Natural killer cell (primary cell): ENCODE measurements at regions not wholly inside any gene's neighbourhood (a gene's known extent, or its start where the extent isn't known, plus 50 kb on each side); places are given as distances from the start of the nearest gene placed in this dataset.

ENCODE experiments used
- ATAC-seq, 3 donors: fragments of 150-1000 bp in 2 of 3; fragments of 200-7000 bp in 1 of 3; cut with Tn5 transposase; 1 replicate in 1 of 3; 2 replicates in 2 of 3; pipeline ENCODE4 v1.10.0; 2021; ENCODE audit warnings: mild to moderate bottlenecking in 2 of 3, moderate library complexity in 2 of 3
- DNase-seq, 2 donors: peaks; one replicate each; pipeline versions ENCODE4 v3.0.0 to v3.0.0-alpha.2; 2013 to 2021; ENCODE audit warnings: mixed read lengths in 1 of 2
- H3K27ac ChIP-seq: one replicate; pipeline ENCODE4 v1.5.1; 2013; ENCODE audit warnings: mild to moderate bottlenecking, low read length
- H3K27me3 ChIP-seq: one replicate; pipeline ENCODE4 v1.6.1; 2013; ENCODE audit warnings: low read length; ENCODE audit not compliant: control insufficient read depth, insufficient read depth
- H3K36me3 ChIP-seq: one replicate; pipeline ENCODE4 v1.6.1; 2013; ENCODE audit warnings: low read length; ENCODE audit not compliant: control insufficient read depth, insufficient read depth
- H3K4me1 ChIP-seq: one replicate; pipeline ENCODE4 v1.6.1; 2013; ENCODE audit warnings: low read length; ENCODE audit not compliant: control insufficient read depth, insufficient read depth
- H3K4me3 ChIP-seq: one replicate; pipeline ENCODE4 v1.5.1; 2013; ENCODE audit warnings: low read length
- H3K9me3 ChIP-seq: one replicate; pipeline ENCODE4 v1.6.1; 2013; ENCODE audit warnings: low read length; ENCODE audit not compliant: control insufficient read depth, insufficient read depth
- H3K27ac Mint-ChIP-seq, 2 donors: one replicate each; pipeline ENCODE4 v1.8.0; 2022; ENCODE audit warnings: mild to moderate bottlenecking in 2 of 2, mixed read lengths in 2 of 2, moderate library complexity in 1 of 2
- H3K27me3 Mint-ChIP-seq, 2 donors: one replicate each; pipeline ENCODE4 v1.8.0; 2022; ENCODE audit warnings: low read depth in 2 of 2, mixed read lengths in 2 of 2
- H3K36me3 Mint-ChIP-seq: one replicate; pipeline ENCODE4 v1.8.0; 2022; ENCODE audit warnings: mixed read lengths
- H3K4me1 Mint-ChIP-seq, 2 donors: one replicate each; pipeline ENCODE4 v1.8.0; 2022; ENCODE audit warnings: mixed read lengths in 2 of 2
- H3K4me3 Mint-ChIP-seq: one replicate; pipeline ENCODE4 v1.8.0; 2022; ENCODE audit warnings: mild to moderate bottlenecking, moderate library complexity, mixed read lengths
- H3K9me3 Mint-ChIP-seq, 2 donors: one replicate each; pipeline ENCODE4 v1.8.0; 2022; ENCODE audit warnings: mixed read lengths in 2 of 2
- WGBS: methylation state at CpG from one replicate; pipeline ENCODE4 v1.1.7; 2013; ENCODE audit warnings: missing lambda C conversion rate; ENCODE audit not compliant: insufficient coverage; 5-methylcytosine and 5-hydroxymethylcytosine counted together
- intact Hi-C: fragments of 100-400 bp; cut with micrococcal nuclease; formaldehyde crosslinking; loops from one replicate; pipeline ENCODE4 v1.14.2; 2022
- TF ChIP-seq, protein P1 (sequence below): fragments of 200-600 bp; IDR thresholded peaks from one replicate; pipeline ENCODE4 v1.8.0; 2022; ENCODE audit warnings: antibody characterized with exemption

DNA sequence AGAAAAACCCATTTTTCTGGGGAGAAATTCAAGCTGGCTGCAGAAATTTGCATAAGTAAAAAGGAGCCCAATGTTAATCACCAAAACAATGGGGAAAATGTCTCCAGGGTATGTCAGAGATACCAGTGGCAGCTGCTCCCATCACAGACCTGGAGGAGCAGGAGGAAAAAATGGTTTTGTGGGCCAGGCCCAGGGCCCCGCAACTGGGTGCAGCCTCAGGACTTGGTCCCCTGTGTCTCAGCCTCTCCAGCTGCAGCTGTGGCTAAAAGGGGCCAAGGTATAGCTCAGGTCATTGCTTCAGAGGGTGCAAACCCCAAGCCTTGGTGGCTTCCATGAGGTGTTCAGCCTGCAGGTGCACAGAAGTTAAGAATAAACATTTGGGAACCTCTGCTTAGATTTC is 536.4 kb upstream of the FRG1 start:
- Mint-ChIP-seq H3K36me3 (no peaks in the 10 kb centered on the region), H3K4me1 (no peaks in the 10 kb centered on the region), H3K27me3 (no peaks in the 10 kb centered on the region), H3K27ac (no peak overlapping the region), H3K4me3 (no peak overlapping the region), H3K9me3 (peaks cover 18 to 21% of the 10 kb centered on the region in 2 donors)
- ATAC-seq = no peak
- Histone ChIP-seq H3K27me3 (no peaks in the 10 kb centered on the region), H3K36me3 (no peaks in the 10 kb centered on the region), H3K9me3 (peaks cover 8% of the 10 kb centered on the region), H3K4me1 (no peaks in the 10 kb centered on the region), H3K4me3 (no peak overlapping the region), H3K27ac (no peak overlapping the region)
- TF ChIP-seq, protein P1, sequence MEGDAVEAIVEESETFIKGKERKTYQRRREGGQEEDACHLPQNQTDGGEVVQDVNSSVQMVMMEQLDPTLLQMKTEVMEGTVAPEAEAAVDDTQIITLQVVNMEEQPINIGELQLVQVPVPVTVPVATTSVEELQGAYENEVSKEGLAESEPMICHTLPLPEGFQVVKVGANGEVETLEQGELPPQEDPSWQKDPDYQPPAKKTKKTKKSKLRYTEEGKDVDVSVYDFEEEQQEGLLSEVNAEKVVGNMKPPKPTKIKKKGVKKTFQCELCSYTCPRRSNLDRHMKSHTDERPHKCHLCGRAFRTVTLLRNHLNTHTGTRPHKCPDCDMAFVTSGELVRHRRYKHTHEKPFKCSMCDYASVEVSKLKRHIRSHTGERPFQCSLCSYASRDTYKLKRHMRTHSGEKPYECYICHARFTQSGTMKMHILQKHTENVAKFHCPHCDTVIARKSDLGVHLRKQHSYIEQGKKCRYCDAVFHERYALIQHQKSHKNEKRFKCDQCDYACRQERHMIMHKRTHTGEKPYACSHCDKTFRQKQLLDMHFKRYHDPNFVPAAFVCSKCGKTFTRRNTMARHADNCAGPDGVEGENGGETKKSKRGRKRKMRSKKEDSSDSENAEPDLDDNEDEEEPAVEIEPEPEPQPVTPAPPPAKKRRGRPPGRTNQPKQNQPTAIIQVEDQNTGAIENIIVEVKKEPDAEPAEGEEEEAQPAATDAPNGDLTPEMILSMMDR = no peak
- intact Hi-C loops = no loop called here
- no peak for DNase-seq
- 75% methylated on average over 1 of the region's 1 CpG for WGBS

DNA sequence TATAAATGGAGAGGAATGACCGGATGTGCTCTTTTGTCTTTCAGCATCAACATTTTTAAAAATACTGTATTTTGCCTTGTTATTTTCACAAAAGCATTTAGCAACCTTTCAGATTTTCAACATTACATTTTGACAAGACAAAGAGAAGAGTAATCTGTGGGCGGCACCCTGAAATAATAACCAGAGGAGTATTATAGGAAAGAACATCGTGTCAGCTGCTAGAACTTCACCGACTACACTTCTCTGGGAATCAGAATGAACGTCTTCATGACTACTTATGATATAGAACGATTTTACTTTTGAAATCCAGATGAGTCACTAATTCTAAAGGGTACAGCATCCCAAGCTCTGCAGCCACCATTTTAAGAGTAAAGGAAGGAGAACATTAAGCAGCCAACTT is 531.5 kb upstream of the FRG1 start:
- no peak overlapping the region for H3K4me3 Mint-ChIP-seq
- no peaks in the 10 kb centered on the region for H3K4me1 Mint-ChIP-seq
- Histone ChIP-seq H3K36me3 (no peaks in the 10 kb centered on the region), H3K9me3 (peaks cover 5% of the 10 kb centered on the region), H3K4me1 (no peaks in the 10 kb centered on the region), H3K27ac (no peak overlapping the region), H3K4me3 (no peak overlapping the region), H3K27me3 (no peaks in the 10 kb centered on the region)
- peaks cover 16 to 20% of the 10 kb centered on the region in 2 donors for H3K9me3 Mint-ChIP-seq
- 88% methylated on average over 6 of the region's 6 CpGs for WGBS
- TF ChIP-seq, protein P1 = no peak
- H3K27ac Mint-ChIP-seq = no peak overlapping the region
- ATAC-seq (no peak), DNase-seq (no peak)
- intact Hi-C loops = no loop called here
- no peaks in the 10 kb centered on the region for H3K36me3 Mint-ChIP-seq
- no peaks in the 10 kb centered on the region for H3K27me3 Mint-ChIP-seq

DNA sequence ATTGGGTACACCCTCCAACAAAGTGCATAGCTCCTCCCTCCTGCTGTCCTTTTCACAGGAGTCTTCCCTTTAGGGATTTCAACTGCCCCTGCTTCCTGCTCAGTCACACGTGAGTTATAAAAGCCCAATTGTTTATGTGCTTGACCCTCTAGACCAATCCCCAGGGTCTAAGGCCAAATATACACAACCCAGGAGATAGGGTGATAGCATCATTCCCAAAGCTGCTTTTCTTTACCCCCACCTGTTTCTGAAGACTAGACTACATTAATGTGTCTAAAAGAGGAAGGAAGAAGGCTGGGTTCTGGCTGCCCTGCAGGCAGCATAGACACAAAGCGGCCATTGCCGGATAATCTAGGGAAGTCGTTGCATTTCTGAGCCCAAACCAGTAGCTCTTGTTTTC is 526.7 kb upstream of the FRG1 start:
- H3K4me1 Mint-ChIP-seq = no peaks in the 10 kb centered on the region
- no peak overlapping the region for H3K4me3 Mint-ChIP-seq
- DNase-seq (no peak), ATAC-seq (no peak)
- H3K9me3 ChIP-seq = peaks cover 4% of the 10 kb centered on the region
- peaks cover 11 to 14% of the 10 kb centered on the region in 2 donors for H3K9me3 Mint-ChIP-seq
- no peaks in the 10 kb centered on the region for H3K27me3 ChIP-seq
- no peaks in the 10 kb centered on the region for H3K27me3 Mint-ChIP-seq
- H3K27ac ChIP-seq = no peak overlapping the region
- no peak overlapping the region for H3K4me3 ChIP-seq
- no peaks in the 10 kb centered on the region for H3K36me3 ChIP-seq
- no peaks in the 10 kb centered on the region for H3K4me1 ChIP-seq
- intact Hi-C loops = no loop called here
- no peak overlapping the region for H3K27ac Mint-ChIP-seq
- TF ChIP-seq, protein P1 = no peak
- 68% methylated on average over 4 of the region's 4 CpGs for WGBS
- H3K36me3 Mint-ChIP-seq = no peaks in the 10 kb centered on the region

DNA sequence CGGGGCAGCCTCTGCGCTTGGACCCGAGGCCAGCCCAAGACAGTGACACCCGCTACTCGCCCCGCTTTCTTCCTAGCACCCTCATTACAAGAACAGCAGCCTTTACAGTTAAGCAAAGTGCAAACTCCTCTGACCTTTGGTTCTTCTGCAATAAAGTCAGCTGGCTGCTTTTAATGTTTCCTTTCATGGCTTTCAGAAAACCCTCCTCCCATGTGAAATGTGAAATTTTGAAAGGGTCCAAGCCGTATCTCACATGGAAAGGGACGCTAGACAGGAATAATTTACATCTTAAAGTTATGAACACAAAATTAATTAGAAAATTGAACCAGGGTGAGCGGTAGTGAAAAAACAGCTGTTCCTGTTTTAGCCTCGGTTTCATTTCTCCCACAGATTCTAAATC is 520.1 kb upstream of the FRG1 start:
- Mint-ChIP-seq H3K27ac (no peak overlapping the region), H3K36me3 (no peaks in the 10 kb centered on the region), H3K4me3 (no peak overlapping the region), H3K9me3 (peaks cover 7 to 17% of the 10 kb centered on the region in 2 donors), H3K4me1 (no peaks in the 10 kb centered on the region), H3K27me3 (no peaks in the 10 kb centered on the region)
- ATAC-seq (no peak), DNase-seq (no peak)
- Histone ChIP-seq H3K9me3 (peaks cover 3% of the 10 kb centered on the region), H3K36me3 (no peaks in the 10 kb centered on the region), H3K4me1 (no peaks in the 10 kb centered on the region), H3K27ac (no peak overlapping the region), H3K27me3 (no peaks in the 10 kb centered on the region), H3K4me3 (no peak overlapping the region)
- 73% methylated on average over 8 of the region's 10 CpGs for WGBS
- intact Hi-C loops = no loop called here
- TF ChIP-seq, protein P1 = no peak
